ENCODE measurements at regions not wholly inside any gene's neighbourhood (a gene's known extent, or its start where the extent isn't known, plus 50 kb on each side); places are given as distances from the start of the nearest gene placed in this dataset.

DNA sequence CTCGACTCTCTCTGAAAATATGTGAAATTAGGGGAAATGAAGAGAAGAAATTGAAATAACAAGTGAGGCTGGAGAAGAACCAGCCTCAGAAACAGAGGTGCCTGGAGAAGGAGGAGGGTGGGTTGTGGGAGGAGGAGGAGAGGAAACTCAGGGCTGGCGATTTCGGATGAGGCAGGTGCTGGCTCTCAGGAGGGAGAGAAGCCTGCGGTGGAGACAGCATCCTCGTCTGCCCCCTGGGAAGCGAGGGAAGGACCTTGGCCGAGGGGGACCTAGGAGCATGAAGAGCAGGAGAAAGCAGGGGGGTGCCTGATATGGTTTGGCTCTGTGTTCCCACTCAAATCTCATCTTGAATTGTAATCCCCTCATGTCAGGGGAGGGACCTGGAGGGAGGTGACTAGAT, 264.7 kb upstream of the TNRC6C start (continued):
- TF ChIP-seq ZBTB4 (CRISPR knock-in tag; IDR thresholded peaks at IDR 0.05; ENCODE audit: borderline replicate concordance) (no peak), RFX5 (IDR thresholded peaks at IDR 0.05; ENCODE audit: low read depth, low read length) (no peak), KLF16 (CRISPR knock-in tag; IDR thresholded peaks at IDR 0.05) (no peak)

DNA sequence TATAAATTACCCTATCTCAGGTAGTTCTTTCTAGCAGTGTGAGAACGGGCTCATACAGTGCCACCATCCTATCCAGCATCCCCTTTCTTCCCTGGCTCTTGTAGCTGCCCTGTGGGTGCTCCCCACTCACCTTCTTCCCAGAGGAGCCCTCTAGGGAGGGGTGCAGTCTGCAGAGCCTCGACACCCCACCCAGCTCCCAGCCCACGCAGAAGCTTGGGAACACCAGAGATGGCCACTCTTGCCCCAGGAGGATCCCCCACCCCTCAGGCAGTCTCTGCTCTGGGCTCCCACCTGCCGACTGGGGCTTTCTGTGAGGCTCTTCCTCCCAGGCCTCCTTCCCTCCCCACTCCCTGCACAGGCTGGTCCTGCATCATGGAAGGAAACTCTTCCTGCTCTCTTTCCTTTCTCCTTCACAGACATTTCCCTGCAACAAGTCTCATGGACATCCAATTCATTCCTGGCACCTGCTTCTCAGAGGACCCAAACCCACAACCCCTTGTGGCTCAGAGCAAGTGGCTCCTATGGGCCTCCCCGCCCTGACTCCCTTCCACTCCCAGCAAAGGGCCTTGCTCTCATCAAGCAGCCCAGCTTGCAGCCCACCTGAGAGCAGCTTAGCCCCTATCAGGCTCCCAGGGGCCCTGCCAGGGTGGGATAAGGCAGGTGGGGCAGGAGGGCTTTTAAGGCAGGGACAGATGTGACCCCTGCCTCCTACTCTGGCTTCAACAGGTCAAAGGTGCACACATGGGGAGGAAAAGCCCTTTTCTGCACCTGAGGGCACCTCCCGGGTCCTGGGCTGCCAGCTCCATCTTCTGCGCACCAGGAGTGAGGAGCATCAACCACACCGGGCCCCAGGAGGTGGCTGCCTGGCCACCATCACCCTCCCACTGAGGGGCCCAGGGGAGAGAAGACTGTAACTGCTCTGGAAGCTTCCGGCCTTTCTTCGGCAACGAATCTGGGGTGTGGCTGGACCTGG, 263.8 kb upstream of the TNRC6C start:
- intact Hi-C loops (cut with micrococcal nuclease; ENCODE audit: unreplicated experiment) = no loop called here
- 9% methylated on average over 8 of the region's 11 CpGs for WGBS (ENCODE audit: low lambda C conversion rate)
- no peaks in the 10 kb centered on the region for H3K4me1 ChIP-seq (ENCODE audit: insufficient read depth, low read length)
- no peak overlapping the region for H3K27ac ChIP-seq (ENCODE audit: extremely low read length, insufficient read depth, low read length)
- H2AFZ ChIP-seq (ENCODE audit: low read length) = no peak overlapping the region
- no peaks in the 10 kb centered on the region for H3K36me3 ChIP-seq (replicated peaks in 1 of 2; ENCODE audit: control insufficient read depth in 1 of 2, insufficient read depth in 2 of 2, low read length in 2 of 2)
- no peaks in the 10 kb centered on the region for H3K79me2 ChIP-seq (ENCODE audit: insufficient read depth, low read length)
- no peak for DNase-seq (ENCODE audit: low spot score)
- no peaks in the 10 kb centered on the region for H4K20me1 ChIP-seq (ENCODE audit: insufficient read depth, low read length)
- in situ Hi-C loops (cut with HindIII; ENCODE audit: extremely low pct_ligation_motif_present, low pct_unique_long_range_greater_than_20kb) = no loop called here
- ChIA-PET CTCF (ENCODE audit: low intra/inter-chr PET ratio, low total read pairs) (no interaction called here), POLR2A (no interaction called here)
- no TSS peak for BruUV-seq (replicated peaks)
- H3K9me3 ChIP-seq (ENCODE audit: low read length) = no peaks in the 10 kb centered on the region
- no peak for FAIRE-seq
- no peak overlapping the region for H3K9ac ChIP-seq (ENCODE audit: insufficient read depth, low read depth, low read length)
- H3K27me3 ChIP-seq (ENCODE audit: control insufficient read depth in 1 of 2, insufficient read depth in 2 of 2, low read length in 2 of 2) = peaks cover 30 to 95% of the 10 kb centered on the region in 2 experiments
- ATAC-seq = no peak
- no peak overlapping the region for H3K4me2 ChIP-seq (ENCODE audit: low read depth, low read length)
- no peak overlapping the region for H3K4me3 ChIP-seq (replicated peaks in 1 of 3; ENCODE audit: insufficient read depth in 1 of 3, low read depth in 2 of 3, low read length in 3 of 3)
- TF ChIP-seq ZNF570 (CRISPR knock-in tag; IDR thresholded peaks at IDR 0.05; ENCODE audit: borderline replicate concordance) = no peak
- TF ChIP-seq, protein P1, sequence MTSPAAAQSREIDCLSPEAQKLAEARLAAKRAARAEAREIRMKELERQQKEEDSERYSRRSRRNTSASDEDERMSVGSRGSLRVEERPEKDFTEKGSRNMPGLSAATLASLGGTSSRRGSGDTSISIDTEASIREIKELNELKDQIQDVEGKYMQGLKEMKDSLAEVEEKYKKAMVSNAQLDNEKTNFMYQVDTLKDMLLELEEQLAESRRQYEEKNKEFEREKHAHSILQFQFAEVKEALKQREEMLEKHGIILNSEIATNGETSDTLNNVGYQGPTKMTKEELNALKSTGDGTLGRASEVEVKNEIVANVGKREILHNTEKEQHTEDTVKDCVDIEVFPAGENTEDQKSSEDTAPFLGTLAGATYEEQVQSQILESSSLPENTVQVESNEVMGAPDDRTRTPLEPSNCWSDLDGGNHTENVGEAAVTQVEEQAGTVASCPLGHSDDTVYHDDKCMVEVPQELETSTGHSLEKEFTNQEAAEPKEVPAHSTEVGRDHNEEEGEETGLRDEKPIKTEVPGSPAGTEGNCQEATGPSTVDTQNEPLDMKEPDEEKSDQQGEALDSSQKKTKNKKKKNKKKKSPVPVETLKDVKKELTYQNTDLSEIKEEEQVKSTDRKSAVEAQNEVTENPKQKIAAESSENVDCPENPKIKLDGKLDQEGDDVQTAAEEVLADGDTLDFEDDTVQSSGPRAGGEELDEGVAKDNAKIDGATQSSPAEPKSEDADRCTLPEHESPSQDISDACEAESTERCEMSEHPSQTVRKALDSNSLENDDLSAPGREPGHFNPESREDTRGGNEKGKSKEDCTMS (CRISPR knock-in tag; conservative IDR thresholded peaks at IDR 0.05) = no peak
- no peak for TF ChIP-seq FOXK2 (IDR thresholded peaks at IDR 0.05)
- no peak for TF ChIP-seq ZNF660 (CRISPR knock-in tag; IDR thresholded peaks at IDR 0.05; ENCODE audit: borderline replicate concordance, low read depth)
- no peak for TF ChIP-seq KAT8 (CRISPR knock-in tag; IDR thresholded peaks at IDR 0.05)
- no peak for TF ChIP-seq ZNF235 (CRISPR knock-in tag; IDR thresholded peaks at IDR 0.05; ENCODE audit: borderline replicate concordance)
- TF ChIP-seq NBN (conservative IDR thresholded peaks at IDR 0.05) = no peak
- TF ChIP-seq TBP (CRISPR knock-in tag; IDR thresholded peaks at IDR 0.05) = no peak
- no peak for TF ChIP-seq PLRG1 (conservative IDR thresholded peaks at IDR 0.05)
- no peak for TF ChIP-seq RCOR2 (CRISPR knock-in tag; IDR thresholded peaks at IDR 0.05)
- TF ChIP-seq HNF4G (IDR thresholded peaks at IDR 0.05; ENCODE audit: borderline replicate concordance, low read depth, low read length) = no peak
- no peak for TF ChIP-seq HNF4G (CRISPR knock-in tag; IDR thresholded peaks at IDR 0.05; ENCODE audit: borderline replicate concordance, low read depth)
- TF ChIP-seq GZF1 (CRISPR knock-in tag; IDR thresholded peaks at IDR 0.05) = no peak
- no peak for TF ChIP-seq NAIF1 (CRISPR knock-in tag; IDR thresholded peaks at IDR 0.05; ENCODE audit: borderline replicate concordance)
- no peak for TF ChIP-seq ZNF775 (CRISPR knock-in tag; IDR thresholded peaks at IDR 0.05; ENCODE audit: borderline replicate concordance)
- no peak for TF ChIP-seq ZNF737 (CRISPR knock-in tag; IDR thresholded peaks at IDR 0.05; ENCODE audit: borderline replicate concordance)

Data from HepG2 (cell line).